Effector memory CD4-positive, alpha-beta T cell (primary cell): ENCODE measurements at regions not wholly inside any gene's neighbourhood (a gene's known extent, or its start where the extent isn't known, plus 50 kb on each side); places are given as distances from the start of the nearest gene placed in this dataset.

Experiments used
- DNase-seq, 3 donors: peaks; one replicate each; pipeline ENCODE4 v3.0.0-alpha.2; 2020
- H3K27ac ChIP-seq: 2 replicates; pipeline ENCODE4 v1.7.0; 2013; ENCODE audit warnings: mild to moderate bottlenecking, low read length, moderate library complexity; ENCODE audit not compliant: insufficient read depth, poor library complexity, severe bottlenecking
- H3K27me3 ChIP-seq: replicated peaks from 2 replicates; pipeline ENCODE4 v1.7.0; 2013; ENCODE audit warnings: mild to moderate bottlenecking, low read length; ENCODE audit not compliant: insufficient read depth, control insufficient read depth, poor library complexity, severe bottlenecking
- H3K36me3 ChIP-seq: 2 replicates; pipeline ENCODE4 v1.7.0; 2013; ENCODE audit warnings: mild to moderate bottlenecking, low read length, moderate library complexity; ENCODE audit not compliant: control insufficient read depth, insufficient read depth
- H3K4me1 ChIP-seq: 2 replicates; pipeline ENCODE4 v1.7.0; 2013; ENCODE audit warnings: low read length, mild to moderate bottlenecking; ENCODE audit not compliant: control insufficient read depth, insufficient read depth, poor library complexity, severe bottlenecking
- H3K4me3 ChIP-seq: 2 replicates; pipeline ENCODE4 v1.7.0; 2013; ENCODE audit warnings: low read length, low read depth, mild to moderate bottlenecking; ENCODE audit not compliant: insufficient read depth, poor library complexity, severe bottlenecking
- H3K9me3 ChIP-seq: 2 replicates; pipeline ENCODE4 v1.7.0; 2013; ENCODE audit warnings: mild to moderate bottlenecking, low read length, moderate library complexity; ENCODE audit not compliant: control insufficient read depth

- DNase-seq: no peak
- Histone ChIP-seq H3K36me3 (no peaks in the 10 kb centered on the region), H3K27me3 (no peaks in the 10 kb centered on the region), H3K9me3 (no peaks in the 10 kb centered on the region), H3K4me3 (no peak overlapping the region), H3K4me1 (no peaks in the 10 kb centered on the region), H3K27ac (no peak overlapping the region)
Observed at GRCh38 chr13:78182813-78183212, 264.2 kb upstream of the EDNRB start.

GRCh38 chr13:78177306-78177705 lies 258.7 kb upstream of the EDNRB start:
- DNase-seq: no peak
- H3K9me3 ChIP-seq: no peaks in the 10 kb centered on the region

GRCh38 chr13:78176880-78177279 lies 258.2 kb upstream of the EDNRB start:
- no peak overlapping the region for H3K27ac ChIP-seq
- no peak for DNase-seq
- no peaks in the 10 kb centered on the region for H3K4me1 ChIP-seq
- no peak overlapping the region for H3K4me3 ChIP-seq
- H3K27me3 ChIP-seq: no peaks in the 10 kb centered on the region
- H3K9me3 ChIP-seq: no peaks in the 10 kb centered on the region
- no peaks in the 10 kb centered on the region for H3K36me3 ChIP-seq

More at GRCh38 chr13:78177306-78177705, 258.7 kb upstream of the EDNRB start:
- H3K4me1 ChIP-seq: no peaks in the 10 kb centered on the region
- no peaks in the 10 kb centered on the region for H3K27me3 ChIP-seq
- H3K36me3 ChIP-seq: no peaks in the 10 kb centered on the region
- H3K27ac ChIP-seq: no peak overlapping the region
- no peak overlapping the region for H3K4me3 ChIP-seq

DNA sequence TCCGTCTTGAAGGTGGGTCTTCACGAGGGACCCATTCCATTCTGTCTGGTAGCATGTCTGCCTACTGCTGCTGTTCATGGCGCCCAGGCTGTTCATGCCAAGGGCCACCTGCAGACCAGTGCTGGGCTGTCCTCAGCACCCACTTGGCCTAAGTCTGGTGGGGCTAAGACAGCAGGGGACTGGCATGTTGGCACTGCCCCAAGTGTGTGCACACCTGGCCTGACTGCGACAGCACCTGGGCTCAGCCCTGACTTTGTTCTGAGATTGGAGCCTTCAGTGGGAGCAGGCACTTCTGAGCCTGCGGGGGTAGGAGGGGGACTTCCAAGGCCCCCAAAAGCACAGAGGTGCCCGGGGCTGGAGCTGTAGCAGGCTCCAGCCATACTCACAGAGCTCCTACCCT lies 250.8 kb upstream of the EDNRB start:
- DNase-seq: no peak
- Histone ChIP-seq H3K27me3 (no peaks in the 10 kb centered on the region), H3K4me3 (no peak overlapping the region), H3K27ac (no peak overlapping the region), H3K4me1 (no peaks in the 10 kb centered on the region), H3K36me3 (no peaks in the 10 kb centered on the region), H3K9me3 (no peaks in the 10 kb centered on the region)

DNA sequence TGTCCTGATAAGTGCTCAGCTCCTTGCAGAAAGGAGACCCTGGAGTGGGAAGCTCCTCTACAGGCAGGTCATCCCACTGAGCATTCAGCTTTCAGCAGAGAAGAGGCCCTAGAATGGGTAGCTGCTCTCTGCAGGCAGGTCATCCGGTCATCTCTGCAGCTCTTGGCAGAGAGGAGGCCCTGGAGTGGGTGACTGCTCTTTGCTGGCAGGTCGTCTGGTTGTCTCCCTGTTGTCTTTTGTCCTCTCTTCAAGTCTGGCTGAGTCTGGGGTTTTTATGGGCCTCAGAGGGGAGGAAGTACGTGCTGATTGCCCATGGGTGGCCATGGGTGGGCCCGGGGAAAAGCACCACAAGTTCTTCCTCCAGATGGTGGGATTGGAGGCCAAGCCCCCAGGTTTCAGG lies 250.3 kb upstream of the EDNRB start:
- no peaks in the 10 kb centered on the region for H3K36me3 ChIP-seq
- H3K27me3 ChIP-seq: no peaks in the 10 kb centered on the region

DNA sequence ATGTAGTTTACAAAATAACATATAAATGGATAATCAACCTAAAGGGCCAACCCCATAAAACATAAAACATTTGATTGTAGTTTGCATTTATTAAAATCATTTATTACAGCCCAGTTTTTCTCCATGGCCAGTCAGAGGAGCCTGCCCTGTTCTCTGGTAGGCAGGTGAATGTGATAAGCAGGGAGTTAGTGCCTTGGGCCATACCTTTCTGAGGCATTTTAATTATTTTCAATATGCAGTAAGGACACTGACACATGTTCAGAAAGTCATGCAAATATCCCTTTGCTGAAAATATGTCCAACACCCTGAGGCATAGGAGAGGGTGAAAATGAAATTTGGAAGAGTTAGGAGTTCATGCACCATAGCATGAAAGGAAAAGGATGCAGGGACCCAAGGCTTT lies 242.6 kb upstream of the EDNRB start:
- no peaks in the 10 kb centered on the region for H3K27me3 ChIP-seq
- H3K4me1 ChIP-seq: no peaks in the 10 kb centered on the region
- no peak for DNase-seq
- H3K27ac ChIP-seq: no peak overlapping the region
- H3K4me3 ChIP-seq: no peak overlapping the region
- H3K9me3 ChIP-seq: no peaks in the 10 kb centered on the region
- H3K36me3 ChIP-seq: no peaks in the 10 kb centered on the region

More for the DNA sequence above, 250.3 kb upstream of the EDNRB start:
- H3K9me3 ChIP-seq: no peaks in the 10 kb centered on the region
- H3K27ac ChIP-seq: no peak overlapping the region
- no peak for DNase-seq
- no peaks in the 10 kb centered on the region for H3K4me1 ChIP-seq
- H3K4me3 ChIP-seq: no peak overlapping the region

DNA sequence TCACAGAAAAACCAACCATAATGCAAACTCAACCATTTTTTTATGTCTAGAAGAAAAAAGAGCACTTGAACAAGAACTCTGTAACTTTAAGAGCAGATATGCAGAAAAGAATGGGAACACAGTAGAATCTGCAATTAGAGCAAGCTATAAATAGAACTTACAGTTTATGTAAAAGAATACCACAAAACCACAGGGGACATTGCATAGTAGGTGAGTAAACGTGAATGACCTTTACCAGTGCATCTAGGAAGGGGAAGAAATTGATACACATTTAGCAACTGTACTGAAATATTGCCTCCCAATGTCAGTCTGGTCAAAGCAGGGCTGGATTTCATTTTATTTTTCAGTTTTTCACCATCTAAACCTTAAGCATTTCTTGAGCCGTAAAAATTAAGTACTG lies 242.2 kb upstream of the EDNRB start:
- Histone ChIP-seq H3K27me3 (no peaks in the 10 kb centered on the region), H3K4me1 (no peaks in the 10 kb centered on the region), H3K27ac (no peak overlapping the region), H3K9me3 (no peaks in the 10 kb centered on the region), H3K36me3 (no peaks in the 10 kb centered on the region), H3K4me3 (no peak overlapping the region)
- DNase-seq: no peak

GRCh38 chr13:78152415-78152814 lies 233.8 kb upstream of the EDNRB start:
- H3K9me3 ChIP-seq: no peaks in the 10 kb centered on the region
- no peak overlapping the region for H3K4me3 ChIP-seq
- no peaks in the 10 kb centered on the region for H3K36me3 ChIP-seq
- no peaks in the 10 kb centered on the region for H3K27me3 ChIP-seq
- no peaks in the 10 kb centered on the region for H3K4me1 ChIP-seq
- no peak overlapping the region for H3K27ac ChIP-seq
- DNase-seq: no peak

GRCh38 chr13:78147905-78148304 lies 229.3 kb upstream of the EDNRB start:
- Histone ChIP-seq H3K9me3 (no peaks in the 10 kb centered on the region), H3K4me3 (no peak overlapping the region), H3K36me3 (no peaks in the 10 kb centered on the region), H3K4me1 (no peaks in the 10 kb centered on the region), H3K27me3 (no peaks in the 10 kb centered on the region), H3K27ac (no peak overlapping the region)
- no peak for DNase-seq

DNA sequence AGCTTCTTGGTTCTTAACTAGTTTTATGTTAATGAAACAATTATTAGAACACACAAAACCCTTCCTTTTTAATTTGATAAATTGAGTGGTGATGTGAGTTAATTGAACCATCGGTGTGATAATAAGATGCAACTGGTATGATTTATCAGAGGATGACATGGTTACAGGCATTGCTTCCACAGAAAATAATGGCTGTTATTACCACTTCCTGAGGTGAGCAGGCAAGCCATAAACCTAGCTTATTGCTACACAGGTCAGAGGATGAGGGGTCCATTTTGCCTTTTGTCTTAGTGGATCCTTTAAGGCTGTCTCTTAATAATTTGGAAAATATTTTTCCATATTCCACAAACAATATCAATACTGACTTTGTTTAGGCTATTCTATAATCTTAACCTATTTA lies 226.6 kb upstream of the EDNRB start:
- no peak for DNase-seq
- H3K36me3 ChIP-seq: no peaks in the 10 kb centered on the region
- H3K4me1 ChIP-seq: no peaks in the 10 kb centered on the region
- H3K9me3 ChIP-seq: no peaks in the 10 kb centered on the region
- H3K27me3 ChIP-seq: no peaks in the 10 kb centered on the region
- H3K4me3 ChIP-seq: no peak overlapping the region
- no peak overlapping the region for H3K27ac ChIP-seq

- H3K36me3 ChIP-seq: no peaks in the 10 kb centered on the region
- no peak overlapping the region for H3K4me3 ChIP-seq
- no peaks in the 10 kb centered on the region for H3K4me1 ChIP-seq
Observed at GRCh38 chr13:78139765-78140164, 221.1 kb upstream of the EDNRB start.

More at GRCh38 chr13:78139765-78140164, 221.1 kb upstream of the EDNRB start:
- no peak overlapping the region for H3K27ac ChIP-seq
- no peak for DNase-seq
- H3K9me3 ChIP-seq: no peaks in the 10 kb centered on the region
- no peaks in the 10 kb centered on the region for H3K27me3 ChIP-seq
